GM18870 (cell line): ENCODE measurements at regions not wholly inside any gene's neighbourhood (a gene's known extent, or its start where the extent isn't known, plus 50 kb on each side); places are given as distances from the start of the nearest gene placed in this dataset.
"Not testable (repeated sequence)": the region's sequence is repeated elsewhere in the genome, so short reads cannot be mapped to it uniquely, and the experiment has no call there.

Experiments used
- ATAC-seq: cut with Tn5 transposase; IDR thresholded peaks from one replicate; pipeline ENCODE4 v1.9.1; 2021; ENCODE audit warnings: moderate library complexity; ENCODE audit not compliant: unreplicated experiment

DNA sequence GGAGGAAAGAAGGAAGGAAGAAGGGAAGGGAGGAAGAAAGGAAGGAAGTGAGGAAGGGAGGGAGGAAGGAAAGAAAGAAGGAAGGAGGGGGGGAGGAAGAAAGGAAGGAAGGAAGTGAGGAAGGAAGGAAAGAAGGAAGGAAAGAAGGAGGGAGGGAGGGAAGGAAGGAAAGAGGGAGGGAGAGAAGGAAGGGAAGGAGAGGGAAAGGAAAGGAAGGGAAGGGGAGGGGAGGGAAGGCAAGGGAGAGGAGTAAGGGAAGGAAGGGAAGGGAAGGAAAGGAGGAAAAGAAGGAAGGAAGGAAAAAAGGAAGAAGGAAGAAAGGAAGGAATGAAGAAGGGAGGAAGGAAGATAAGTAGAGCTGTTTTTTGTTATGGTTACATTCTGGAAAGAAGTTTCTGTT is 141.2 kb downstream of the LRRC3B start:
- no peak for ATAC-seq

DNA sequence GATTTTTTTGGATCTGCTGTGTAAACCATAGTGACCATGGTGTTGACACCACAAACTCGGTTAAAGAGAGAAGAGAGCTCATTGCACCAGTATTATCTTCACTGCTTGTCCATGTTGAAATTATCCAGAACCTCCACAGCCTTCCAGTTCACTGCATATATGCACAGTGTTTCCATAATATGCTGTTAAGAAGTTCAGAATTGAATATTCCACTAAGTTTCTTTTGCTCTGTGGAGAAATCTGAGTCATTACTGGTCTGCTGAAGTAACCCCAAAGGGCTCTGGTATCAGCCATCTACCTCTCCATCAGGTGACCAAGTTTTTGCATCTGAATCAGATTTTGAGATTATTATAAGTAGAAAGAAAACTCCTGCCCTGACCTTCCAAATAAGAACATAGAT is 143.5 kb downstream of the LRRC3B start:
- ATAC-seq: no peak

DNA sequence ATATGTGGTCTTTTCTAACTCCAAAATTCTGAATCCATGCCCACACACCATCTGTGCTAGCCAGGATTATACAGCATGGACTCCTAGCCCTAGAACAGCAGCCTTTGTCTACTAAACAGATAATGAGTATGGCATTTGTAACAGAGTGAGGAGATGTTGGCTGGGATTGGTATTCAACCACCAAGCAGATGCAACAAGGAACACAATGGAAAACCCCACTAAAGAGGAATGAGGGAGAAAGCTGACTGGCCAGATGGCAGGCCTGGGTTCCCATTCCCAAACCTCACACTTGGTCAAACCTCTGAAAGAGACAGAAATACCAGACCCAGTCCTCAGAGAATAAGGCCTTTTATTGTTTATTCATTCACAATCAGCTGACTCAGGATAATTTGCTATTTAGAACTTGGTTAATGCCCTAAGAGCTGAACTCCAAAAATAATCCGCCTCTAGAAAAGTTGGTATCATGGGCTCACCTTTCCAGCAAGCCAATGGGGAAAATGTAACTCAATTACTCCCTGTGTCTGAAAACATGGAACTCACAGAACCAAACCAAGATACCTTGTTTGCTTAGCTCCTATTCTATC is 145.6 kb downstream of the LRRC3B start:
- no peak for ATAC-seq

DNA sequence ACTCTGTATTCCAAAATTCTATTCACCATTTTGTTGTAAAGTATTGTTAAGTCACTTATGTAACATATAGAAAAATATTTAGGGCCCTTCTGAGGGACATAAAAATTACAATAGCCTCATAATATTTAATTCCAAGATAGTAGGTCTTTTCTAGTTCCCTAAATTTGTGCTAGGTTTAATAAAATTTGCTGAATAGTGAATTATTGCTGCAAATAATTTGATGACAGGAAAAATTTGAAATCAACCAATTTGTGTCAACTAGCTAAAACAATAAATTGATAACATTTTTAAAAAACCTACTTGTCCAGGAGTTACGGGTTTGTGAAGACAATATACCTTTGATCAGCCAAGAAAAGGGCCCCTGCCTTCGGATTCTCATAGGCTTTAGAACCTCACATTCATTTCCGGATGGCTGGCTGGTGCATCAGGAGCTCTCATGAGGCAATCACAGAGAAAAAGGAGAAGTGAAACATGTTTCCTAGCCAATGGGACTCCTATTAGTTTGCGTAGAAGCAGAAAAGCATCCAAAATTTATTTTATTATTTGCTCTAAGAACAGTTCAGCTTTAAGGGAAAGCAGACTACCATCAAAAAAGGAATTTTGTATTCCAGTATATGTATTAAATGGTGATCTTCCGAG is 177.2 kb downstream of the LRRC3B start:
- no peak for ATAC-seq

DNA sequence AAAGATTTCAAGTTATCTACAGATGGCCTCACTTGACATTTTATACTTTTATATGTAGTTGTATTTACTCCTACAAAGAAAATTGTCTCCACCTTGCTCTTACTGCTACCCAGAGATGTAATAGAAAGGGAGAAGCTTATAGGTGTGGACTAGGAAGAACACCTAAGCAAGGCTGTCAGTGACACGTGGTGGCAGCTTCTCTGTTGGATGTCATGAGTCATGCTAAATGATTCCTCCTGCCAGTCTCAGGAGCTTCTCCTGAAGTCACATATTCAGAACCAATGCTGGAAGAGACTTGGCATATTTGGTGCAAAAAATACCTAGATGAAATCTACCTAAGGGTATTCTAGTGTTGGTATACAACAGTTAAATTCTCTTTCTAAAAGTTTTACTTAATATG is 184.7 kb downstream of the LRRC3B start:
- ATAC-seq: no peak

DNA sequence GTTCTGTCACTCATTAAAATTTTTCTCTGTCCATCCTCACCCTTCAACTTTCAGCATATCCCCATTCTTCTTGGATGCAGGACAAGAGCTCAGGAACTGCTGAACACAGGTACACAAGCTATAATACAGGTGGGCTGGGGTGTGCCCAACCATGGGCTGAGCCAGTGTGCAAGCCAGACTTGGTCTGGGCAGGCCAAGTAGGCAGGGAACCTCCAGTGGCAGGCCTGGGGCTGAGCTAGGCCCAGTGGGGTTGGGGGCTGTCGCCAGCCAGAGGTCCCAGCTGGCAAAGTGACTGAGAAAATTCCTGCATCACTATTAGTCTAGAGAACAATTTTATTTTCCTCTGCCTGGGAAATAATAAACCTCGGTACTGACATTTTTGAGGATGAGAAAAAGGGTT is 202.9 kb downstream of the LRRC3B start:
- ATAC-seq: no peak

DNA sequence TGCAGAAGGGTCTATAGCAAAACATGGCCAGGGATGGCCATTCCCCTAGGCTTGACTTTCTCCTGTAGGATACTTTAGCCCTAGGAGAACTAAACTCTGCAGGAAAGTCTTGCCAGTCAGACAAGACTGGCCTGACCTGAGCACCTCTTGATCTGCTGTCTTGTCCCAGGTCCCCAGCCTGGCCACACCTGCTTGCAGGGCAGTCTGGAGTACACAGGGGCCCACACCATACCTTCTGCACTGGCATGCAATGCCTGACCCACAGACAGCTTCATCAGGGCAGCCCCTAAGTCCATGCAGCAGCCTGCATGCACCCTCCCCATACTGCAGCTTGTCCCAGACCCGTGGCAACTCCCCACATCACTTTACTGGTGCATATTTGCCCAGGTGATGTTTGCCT is 204.6 kb downstream of the LRRC3B start:
- ATAC-seq: no peak

DNA sequence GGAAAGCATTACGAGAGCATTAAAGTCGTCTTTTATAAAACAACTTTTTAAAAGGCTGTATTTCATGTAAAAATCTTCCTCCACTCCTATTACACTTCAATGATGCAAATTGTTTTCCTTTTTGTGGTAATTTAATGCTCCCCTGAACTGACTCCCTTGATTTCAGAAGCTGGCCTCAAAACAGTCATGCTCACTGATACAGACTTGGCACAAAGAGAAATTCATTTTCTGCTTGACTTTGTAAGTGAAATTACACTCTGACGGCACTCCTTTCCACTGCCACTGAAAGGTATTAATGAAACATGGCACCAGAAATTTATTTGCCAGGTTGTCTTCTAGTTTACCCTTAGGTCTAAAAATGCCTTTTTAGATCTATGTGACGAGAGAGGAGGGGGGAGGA is 215.5 kb downstream of the LRRC3B start:
- no peak for ATAC-seq

DNA sequence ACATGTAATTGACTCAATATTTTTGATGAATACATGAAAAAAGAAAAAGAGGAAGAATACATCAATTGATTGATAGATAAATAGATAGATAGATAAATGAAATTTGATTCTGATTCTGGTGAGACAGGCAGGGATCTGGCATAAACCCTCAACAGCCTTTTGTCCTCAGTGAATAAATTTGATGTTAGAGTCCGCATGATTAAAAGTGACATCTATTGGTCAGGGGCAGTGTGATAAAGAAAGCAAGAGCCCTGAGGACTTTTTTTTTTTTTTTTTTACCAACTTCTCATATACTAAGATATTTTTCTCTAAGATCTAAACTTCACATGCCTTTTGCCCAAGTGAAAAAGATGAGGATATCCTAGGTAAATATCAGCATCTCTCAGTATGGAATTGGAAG is 216.4 kb downstream of the LRRC3B start:
- no peak for ATAC-seq

DNA sequence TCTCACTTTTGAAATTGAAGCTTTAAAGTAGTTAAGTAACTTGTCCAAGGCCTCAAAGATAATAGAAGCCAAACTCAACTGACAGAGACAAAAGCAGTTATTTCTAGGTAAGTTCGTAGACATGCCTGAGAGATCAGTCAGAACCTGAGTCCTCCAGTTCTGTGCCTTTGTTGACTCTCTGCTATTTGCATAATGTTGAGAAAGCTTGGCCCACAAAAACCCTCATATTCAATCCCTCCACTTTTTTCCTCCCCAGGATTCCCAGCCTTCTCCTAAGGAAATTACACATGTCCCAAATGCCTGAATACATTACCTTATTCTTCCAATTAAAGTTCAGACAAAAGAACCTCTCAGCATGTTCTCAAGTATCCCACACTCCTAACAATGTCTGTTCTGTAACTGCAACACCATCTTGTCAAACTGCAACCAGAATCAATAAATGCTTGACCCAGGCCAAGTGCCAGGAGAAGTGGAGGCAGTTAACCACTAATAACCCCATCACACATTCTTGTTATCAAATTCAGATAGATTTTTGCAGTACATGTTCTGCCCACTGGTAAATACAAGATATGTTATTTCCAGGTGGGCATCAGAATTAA is 217.8 kb downstream of the LRRC3B start:
- ATAC-seq: no peak

DNA sequence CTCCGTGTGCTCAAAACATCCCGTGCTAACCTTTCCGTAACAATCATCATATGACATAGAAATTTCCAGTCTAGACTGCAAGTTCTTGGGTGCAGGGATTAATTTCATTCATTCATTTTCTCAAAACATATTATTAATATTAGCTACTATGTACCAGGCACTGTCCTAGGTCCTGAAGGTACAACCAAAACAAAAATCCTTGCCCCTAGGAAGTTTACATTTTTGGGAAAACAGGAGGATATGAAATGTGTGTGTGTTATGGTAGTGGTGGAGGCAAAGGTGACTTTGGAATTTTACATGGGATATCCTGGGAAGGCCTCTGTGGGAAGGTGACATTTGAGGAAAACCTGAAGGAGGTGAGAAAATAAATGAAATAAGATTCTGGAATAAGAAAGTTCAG is 222.6 kb downstream of the LRRC3B start:
- no peak for ATAC-seq

DNA sequence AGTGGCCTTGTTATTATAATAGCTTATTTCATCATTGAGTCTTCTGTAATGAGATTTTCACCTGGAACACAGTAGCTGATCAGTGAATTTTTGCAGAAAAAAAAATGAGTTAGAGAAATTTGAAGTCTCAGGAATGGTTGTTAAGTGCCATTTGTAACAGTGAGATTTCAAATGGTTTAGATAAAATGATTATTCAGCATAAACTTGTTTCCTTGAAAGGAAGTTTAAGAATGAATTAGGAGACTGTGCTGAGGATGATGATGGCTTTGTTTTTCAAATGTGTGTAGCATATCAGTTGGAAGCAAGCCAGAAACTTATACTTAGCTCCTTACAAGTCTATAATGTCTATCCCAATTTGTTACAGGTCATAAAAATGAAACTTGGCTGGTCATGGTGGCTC is 225.1 kb downstream of the LRRC3B start:
- no peak for ATAC-seq

DNA sequence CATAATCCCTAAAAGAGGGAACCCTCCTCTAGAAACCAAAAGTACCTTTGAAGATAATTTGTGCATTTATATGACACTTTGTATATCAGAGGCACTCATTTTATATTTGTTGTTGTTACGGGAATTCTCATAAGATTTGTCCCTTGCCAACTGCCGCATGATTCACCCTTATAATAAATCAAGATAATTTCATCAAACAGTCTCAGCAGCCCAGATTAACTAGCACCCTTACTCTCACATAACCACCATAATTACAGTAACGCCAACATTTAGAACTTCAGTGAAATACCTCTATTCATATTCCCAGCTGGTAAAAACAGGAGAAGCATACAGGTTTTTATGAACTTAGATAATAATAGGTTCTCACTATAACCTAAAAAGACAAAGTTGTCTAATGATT is 271.9 kb downstream of the LRRC3B start:
- no peak for ATAC-seq

DNA sequence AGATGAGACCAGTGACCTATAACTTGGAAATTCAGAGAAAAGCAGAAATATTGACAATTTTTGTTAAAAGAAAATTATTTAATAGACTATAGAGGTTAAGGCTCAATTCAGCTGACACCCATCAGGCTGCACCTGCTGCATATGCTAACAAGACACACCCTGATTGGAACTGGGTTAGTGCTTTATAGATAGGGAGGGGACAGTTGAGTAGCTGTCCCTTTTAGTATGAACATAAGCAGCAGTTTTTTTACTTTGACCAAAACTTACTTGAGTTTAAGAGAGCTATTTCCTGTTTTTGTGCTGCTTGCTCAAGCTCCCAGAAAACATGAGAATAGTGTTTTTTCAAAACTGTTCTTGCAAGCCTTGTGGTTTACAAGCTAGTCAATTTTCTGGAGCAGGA is 292.6 kb downstream of the LRRC3B start:
- no peak for ATAC-seq

DNA sequence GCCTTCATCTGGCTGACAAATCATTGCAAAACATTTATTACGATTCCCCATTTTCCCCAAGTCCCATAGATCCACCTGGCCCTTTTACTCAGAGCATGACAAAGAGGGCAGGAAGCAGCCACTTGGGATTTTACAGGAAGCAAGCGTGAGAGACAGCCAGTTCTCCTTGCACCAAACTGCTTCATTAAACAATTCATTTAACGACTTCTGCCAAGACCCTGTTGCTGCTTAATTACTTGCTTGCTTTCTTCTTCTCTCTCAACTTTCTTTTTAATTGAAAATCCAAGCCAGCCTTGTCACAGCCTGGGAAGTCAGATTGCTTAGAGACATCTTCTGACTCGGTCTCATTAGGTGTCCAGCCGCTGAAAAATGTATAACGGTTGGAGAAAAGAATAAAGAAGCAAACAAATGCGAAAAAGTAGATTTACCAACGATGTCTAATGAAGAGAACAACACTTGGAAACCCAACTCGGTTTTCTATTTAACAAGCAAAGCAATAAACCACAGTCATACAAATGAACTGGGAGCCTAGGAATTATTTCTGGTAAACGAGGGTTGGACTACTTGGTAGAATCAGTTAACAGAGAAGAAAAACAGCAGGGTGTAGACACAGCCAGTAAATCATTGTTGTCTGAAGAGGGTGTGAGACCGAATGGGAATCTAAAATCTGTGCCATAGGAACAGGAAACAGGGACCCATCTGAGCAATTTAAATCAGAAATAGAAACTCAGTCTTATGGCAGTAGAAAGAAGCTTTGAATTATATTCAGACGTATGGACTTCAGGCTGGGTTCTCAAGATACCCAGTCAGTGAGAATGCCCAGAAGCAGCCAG is 298.3 kb downstream of the LRRC3B start:
- no peak for ATAC-seq

DNA sequence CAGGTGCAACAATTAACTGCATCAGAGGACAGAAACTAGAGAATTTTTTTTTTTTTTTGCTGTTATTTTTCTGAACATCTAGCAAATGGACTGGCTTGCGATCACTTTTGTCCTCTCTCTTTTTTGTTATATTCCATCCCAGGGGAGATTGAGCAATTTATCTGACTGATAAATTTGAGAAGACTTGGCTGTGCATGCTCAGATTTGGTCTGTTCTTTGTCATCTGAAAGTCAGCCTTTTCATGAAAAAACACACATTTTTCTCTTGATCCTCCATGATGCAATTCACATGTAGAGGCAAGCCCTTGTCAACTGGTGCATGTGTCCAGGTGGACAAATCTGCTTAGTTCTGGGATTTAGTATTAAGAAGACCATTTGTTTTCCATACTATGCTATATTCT is 309.3 kb downstream of the LRRC3B start:
- ATAC-seq: no peak

DNA sequence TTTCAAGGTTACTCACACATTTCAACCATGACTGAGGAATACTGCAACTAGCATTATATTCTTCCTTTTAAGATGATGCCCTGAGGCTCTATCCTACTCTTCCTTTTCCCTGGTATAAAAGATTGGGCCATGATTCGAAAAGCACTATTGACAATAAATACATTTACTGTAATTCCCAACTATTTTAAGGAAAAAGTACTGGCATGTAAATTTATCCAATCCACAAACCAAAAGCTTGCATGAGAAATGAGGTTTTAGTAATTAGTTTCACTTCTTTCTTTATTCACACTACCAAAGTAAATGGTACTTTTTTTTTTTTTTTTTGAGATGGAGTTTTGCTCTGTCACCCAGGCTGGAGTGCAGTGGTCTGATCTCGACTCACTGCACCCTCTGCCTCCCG is 310.2 kb downstream of the LRRC3B start:
- no peak for ATAC-seq

DNA sequence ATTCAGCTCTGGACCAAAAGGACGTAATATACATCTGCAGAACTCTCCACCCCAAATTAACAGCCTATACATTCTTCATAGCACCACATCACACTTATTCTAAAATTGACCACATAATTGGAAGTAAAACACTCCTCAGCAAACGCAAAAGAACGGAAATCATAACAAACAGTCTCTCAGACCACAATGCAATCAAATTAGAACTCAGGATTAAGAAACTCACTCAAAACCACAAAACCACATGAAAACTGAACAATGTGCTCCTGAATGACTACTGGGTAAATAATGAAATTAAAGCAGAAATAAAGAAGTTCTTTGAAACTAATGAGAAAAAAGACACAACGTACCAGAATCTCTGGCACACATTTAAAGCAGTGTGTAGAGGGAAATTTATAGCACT is 322.9 kb downstream of the LRRC3B start:
- ATAC-seq: not testable (repeated sequence)

DNA sequence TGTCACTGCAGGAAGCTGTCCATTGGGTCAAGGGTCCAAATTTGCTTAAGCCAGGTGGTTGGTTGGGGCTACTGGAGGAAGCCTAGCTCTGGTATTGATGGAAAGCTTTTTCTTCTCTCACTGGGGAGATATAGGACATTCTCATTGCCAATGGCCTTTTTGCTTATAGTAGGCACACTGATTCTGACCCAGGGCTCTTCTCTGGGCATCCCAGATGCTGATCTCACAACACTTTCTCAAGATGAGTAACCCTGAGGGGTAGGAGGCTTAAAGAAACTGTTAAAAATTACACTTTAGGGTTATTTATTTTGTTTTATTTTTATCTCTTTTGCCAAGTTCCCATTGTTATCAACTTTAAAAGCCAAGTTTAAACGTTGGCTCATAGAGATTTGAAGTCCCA is 337.8 kb downstream of the LRRC3B start:
- ATAC-seq: no peak

DNA sequence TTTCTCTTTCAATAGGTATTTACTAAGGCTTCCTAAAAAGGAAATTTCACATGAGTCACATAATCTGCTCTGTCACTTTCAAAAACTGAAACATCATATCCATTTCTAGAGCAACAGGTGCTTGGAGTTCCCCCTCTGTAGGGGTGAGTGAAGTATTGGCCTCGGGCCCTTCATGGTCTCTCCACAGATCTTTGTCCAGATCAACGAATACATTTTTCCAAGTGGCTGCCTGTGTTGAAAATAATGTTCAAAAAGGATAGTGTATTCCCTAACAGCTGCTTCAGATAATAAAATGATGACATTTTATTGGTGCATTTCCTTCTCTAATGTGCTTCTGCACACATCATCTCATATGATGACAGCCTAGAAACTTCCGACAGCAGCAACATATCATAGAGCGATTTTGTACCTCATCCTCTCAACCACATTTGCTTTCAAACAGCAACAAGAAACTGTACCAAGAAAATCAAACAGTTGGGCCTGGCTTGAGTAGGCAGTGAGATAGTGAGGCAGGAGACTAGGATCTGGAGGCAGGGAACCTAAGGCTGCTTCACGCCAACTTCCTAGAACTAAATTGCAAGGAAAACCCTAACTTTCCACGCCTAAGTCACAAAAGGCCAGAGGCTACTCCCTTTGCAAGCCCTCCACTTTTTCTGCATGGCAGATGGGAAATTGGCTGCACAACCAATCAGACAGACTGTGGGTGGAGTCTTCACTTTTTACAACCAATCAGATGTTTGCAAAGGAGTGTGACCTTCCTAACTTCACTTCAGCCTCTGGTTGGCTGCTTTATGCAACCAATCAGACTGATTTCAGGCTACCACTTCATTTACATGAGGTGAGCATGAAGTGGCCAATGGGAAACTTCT is 340.2 kb downstream of the LRRC3B start:
- ATAC-seq: peak; percentile 96

DNA sequence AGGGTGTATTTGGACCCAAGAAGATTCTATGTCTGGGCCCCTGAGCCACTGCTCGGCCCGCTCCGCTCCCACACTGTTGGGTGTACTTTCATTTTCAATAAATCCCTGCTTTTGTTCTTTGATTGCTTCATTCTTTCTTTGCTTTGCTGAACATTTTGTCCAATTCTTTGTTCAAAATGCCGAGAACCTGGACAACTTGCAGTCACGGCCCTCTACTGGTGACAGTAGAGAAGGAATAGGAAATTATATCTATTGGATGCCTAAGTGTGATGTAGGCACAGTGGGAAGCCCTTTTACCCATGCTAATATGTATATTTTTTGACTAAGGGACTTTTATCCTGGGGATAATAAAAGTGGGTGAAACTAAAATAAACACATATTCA is 340.8 kb downstream of the LRRC3B start:
- no peak for ATAC-seq
